Transverse colon (tissue), 3 donors: ENCODE measurements at regions not wholly inside any gene's neighbourhood (a gene's known extent, or its start where the extent isn't known, plus 50 kb on each side); places are given as distances from the start of the nearest gene placed in this dataset.

ENCODE experiments used
- CTCF ChIP-seq, 5 experiments: fragments of 200-600 bp in 3 of 5; fragments of 450-650 bp in 2 of 5; sonication (generic) in 3 of 5; IDR thresholded peaks; 1 replicate in 2 of 5; 2 replicates in 3 of 5; pipeline ENCODE4 v1.5.1; 2016 to 2017; ENCODE audit warnings: antibody characterized with exemption in 5 of 5, inconsistent platforms in 3 of 5, mild to moderate bottlenecking in 2 of 5, moderate library complexity in 1 of 5
- EP300 ChIP-seq: sonication (generic); formaldehyde crosslinking; IDR thresholded peaks from one replicate; pipeline ENCODE4 v1.6.1; 2017; ENCODE audit warnings: antibody characterized with exemption, low read depth
- POLR2A ChIP-seq: fragments of 450-650 bp; IDR thresholded peaks from one replicate; pipeline ENCODE4 v1.6.1; 2016; ENCODE audit warnings: antibody characterized with exemption, mild to moderate bottlenecking, moderate library complexity

GRCh38 chr10:107490389-107490788, 325.9 kb upstream of the SORCS1 start:
- TF ChIP-seq CTCF (IDR thresholded peaks at IDR 0.05), result no peak
- no peak for TF ChIP-seq EP300
- TF ChIP-seq POLR2A, result no peak
